Kidney (tissue), 13 donors: ENCODE measurements at regions not wholly inside any gene's neighbourhood (a gene's known extent, or its start where the extent isn't known, plus 50 kb on each side); places are given as distances from the start of the nearest gene placed in this dataset.
A peak's percentile ranks its signal among the peaks of the same experiment; 100 is the strongest.

Source experiments
- DNase-seq, 5 donors: peaks; one replicate each; pipeline ENCODE4 v3.0.0-alpha.2; 2013 to 2020
- FAIRE-seq: peaks from 2 replicates; lab custom pipeline; 2012; peaks lifted over from hg19 to GRCh38; lab: Jason Lieb, UNC
- H3K27ac ChIP-seq, 2 donors: one replicate each; pipeline ENCODE4 v1.7.0; 2013; ENCODE audit warnings: low read depth in 2 of 2, low read length in 2 of 2, inconsistent platforms in 1 of 2
- H3K27me3 ChIP-seq: one replicate; pipeline ENCODE4 v1.7.1; 2013; ENCODE audit warnings: low read length, inconsistent platforms; ENCODE audit not compliant: control insufficient read depth, insufficient read depth
- H3K36me3 ChIP-seq, 3 donors: one replicate each; pipeline versions ENCODE4 v1.7.0 to v1.7.1; 2013; ENCODE audit warnings: low read length in 3 of 3, control low read depth in 1 of 3, inconsistent platforms in 1 of 3; ENCODE audit not compliant: insufficient read depth in 3 of 3, control insufficient read depth in 2 of 3
- H3K4me1 ChIP-seq, 3 donors: one replicate each; pipeline versions ENCODE4 v1.7.0 to v1.7.1; 2013; ENCODE audit warnings: low read length in 3 of 3, inconsistent platforms in 1 of 3, low read depth in 1 of 3; ENCODE audit not compliant: control insufficient read depth in 2 of 3, insufficient read depth in 2 of 3
- H3K4me3 ChIP-seq, 3 donors: one replicate each; pipeline versions ENCODE4 v1.7.0 to v1.8.1; 2013; ENCODE audit warnings: low read length in 3 of 3, control low read depth in 1 of 3, inconsistent platforms in 1 of 3
- H3K9ac ChIP-seq, 3 donors: one replicate each; pipeline versions ENCODE4 v1.7.0 to v1.7.1; 2013; ENCODE audit warnings: low read length in 3 of 3, control low read depth in 1 of 3, inconsistent platforms in 1 of 3
- H3K9me3 ChIP-seq, 3 donors: one replicate each; pipeline versions ENCODE4 v1.7.0 to v1.7.1; 2013; ENCODE audit warnings: low read length in 3 of 3, control low read depth in 1 of 3, inconsistent platforms in 1 of 3; ENCODE audit not compliant: control insufficient read depth in 2 of 3, insufficient read depth in 1 of 3
- intact Hi-C: fragments of 100-400 bp; cut with DNase I; formaldehyde crosslinking; loops from one replicate; pipeline ENCODE4 v1.11.1; 2022
- TF ChIP-seq, protein P1 (sequence below): IDR thresholded peaks from 3 replicates; pipeline ENCODE4 v1.5.1; 2012; ENCODE audit warnings: mild to moderate bottlenecking, moderate library complexity, borderline replicate concordance; ENCODE audit not compliant: insufficient read depth; ENCODE audit errors: extremely low read depth
- donor health status: control.
- donor health status: control.
- donor health status: control.
- donor health status: control.
- donor health status: control.
- donor health status: DM: yes; HTN: yes; CAD: no.
- donor health status: Normal renal cell carcinoma (clear cell type).

DNA sequence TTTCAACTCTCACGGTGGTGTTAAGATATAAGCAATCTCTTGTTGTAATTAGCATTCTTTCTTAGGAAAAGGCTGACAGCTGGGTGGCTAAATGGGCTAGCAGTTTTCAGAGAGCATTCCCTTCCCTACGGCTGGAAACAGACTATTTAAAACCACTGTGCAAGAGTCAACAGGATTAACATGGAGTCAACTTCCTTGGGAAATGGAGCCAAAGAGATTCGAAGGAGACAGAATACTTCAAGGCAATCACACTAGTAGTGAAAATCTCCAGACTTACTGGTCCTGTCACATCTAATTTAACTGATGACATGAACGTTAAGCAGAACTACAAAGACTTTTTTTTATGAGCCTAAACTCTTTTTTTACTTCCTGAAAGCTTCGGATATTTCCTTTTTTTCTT is 453.3 kb upstream of the ITGA1 start:
- TF ChIP-seq, protein P1, sequence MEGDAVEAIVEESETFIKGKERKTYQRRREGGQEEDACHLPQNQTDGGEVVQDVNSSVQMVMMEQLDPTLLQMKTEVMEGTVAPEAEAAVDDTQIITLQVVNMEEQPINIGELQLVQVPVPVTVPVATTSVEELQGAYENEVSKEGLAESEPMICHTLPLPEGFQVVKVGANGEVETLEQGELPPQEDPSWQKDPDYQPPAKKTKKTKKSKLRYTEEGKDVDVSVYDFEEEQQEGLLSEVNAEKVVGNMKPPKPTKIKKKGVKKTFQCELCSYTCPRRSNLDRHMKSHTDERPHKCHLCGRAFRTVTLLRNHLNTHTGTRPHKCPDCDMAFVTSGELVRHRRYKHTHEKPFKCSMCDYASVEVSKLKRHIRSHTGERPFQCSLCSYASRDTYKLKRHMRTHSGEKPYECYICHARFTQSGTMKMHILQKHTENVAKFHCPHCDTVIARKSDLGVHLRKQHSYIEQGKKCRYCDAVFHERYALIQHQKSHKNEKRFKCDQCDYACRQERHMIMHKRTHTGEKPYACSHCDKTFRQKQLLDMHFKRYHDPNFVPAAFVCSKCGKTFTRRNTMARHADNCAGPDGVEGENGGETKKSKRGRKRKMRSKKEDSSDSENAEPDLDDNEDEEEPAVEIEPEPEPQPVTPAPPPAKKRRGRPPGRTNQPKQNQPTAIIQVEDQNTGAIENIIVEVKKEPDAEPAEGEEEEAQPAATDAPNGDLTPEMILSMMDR = no peak
- Histone ChIP-seq H3K27me3 (no peaks in the 10 kb centered on the region), H3K9ac (no peak overlapping the region), H3K9me3 (peaks cover 0 to 3% (median 0%) of the 10 kb centered on the region in 3 donors), H3K4me1 (no peaks in the 10 kb centered on the region), H3K4me3 (no peak overlapping the region), H3K27ac (no peak overlapping the region), H3K36me3 (no peaks in the 10 kb centered on the region)
- FAIRE-seq = no peak
- DNase-seq = no peak
- intact Hi-C loops = no loop called here

DNA sequence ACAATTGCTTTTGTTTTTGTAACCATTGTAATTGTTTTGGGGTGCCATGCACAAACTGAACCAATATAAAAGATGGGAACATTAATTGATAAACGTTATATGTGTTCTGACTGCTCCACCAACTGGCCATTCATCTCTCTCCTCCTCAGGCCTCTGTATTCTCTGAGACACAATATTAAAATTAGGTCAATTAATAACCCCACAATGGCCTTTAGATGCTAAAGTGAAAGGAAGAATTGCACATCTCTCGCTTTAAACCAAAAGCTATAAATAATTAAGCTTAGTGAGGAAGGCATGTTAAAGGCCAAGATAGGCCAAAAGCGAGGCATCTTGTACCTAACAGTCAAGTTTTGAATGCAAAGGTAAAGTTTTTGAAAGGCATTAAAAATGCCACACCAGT is 448.4 kb upstream of the ITGA1 start:
- Histone ChIP-seq H3K27ac (no peak overlapping the region), H3K36me3 (no peaks in the 10 kb centered on the region), H3K4me1 (no peaks in the 10 kb centered on the region), H3K4me3 (no peak overlapping the region), H3K27me3 (no peaks in the 10 kb centered on the region), H3K9ac (no peak overlapping the region), H3K9me3 (no peaks in the 10 kb centered on the region)
- TF ChIP-seq, protein P1 = no peak
- no peak for DNase-seq
- intact Hi-C loops = no loop called here
- FAIRE-seq = no peak

DNA sequence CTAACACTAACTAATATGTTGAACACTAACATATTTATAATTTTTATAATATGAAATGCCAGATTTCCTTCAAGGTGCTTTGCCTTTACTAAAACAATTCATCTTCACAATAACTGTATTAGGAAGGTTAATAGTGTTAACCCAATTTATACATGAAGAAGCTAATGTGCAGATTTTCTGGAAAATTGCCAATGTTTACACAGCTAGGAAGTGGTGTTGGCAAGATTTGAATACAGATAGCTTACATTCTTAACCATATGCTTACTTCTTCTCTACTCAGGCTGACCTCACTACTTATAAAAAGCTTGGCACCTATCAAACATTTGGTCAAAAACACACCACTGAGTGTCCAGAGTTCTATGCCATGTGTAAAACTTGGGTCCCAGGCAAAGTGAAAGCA is 445.4 kb upstream of the ITGA1 start:
- Histone ChIP-seq H3K27me3 (no peaks in the 10 kb centered on the region), H3K9me3 (no peaks in the 10 kb centered on the region), H3K4me1 (no peaks in the 10 kb centered on the region), H3K9ac (no peak overlapping the region), H3K27ac (no peak overlapping the region), H3K36me3 (no peaks in the 10 kb centered on the region), H3K4me3 (no peak overlapping the region)
- intact Hi-C loops = no loop called here
- TF ChIP-seq, protein P1 = no peak
- FAIRE-seq (no peak), DNase-seq (no peak)

DNA sequence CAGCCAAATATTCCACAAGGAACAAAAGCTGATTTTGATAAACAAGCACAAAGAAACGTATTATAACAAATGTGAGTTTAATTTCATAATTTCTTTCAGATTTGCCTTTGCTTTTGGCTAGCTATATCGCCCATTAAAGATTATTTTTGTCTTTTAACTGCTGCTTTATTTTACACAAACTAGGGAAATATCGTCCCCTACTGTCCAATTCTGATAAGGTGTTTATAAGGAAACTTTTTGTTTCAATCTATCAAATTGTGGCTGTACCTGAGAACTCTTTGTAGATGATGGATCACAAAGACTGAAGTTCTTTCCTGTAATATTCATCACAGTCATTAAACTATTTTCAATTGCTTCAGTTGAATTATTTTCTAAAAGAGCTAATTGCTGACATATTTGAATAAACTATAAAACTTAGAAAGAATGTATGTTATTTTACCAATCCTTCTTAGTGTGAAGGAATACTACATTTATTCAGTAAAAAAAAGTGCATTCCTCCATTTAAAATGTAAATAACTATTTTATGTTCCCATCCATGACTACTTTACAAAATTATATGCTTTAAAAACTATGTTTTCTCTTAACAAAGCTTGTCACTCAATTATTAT is 431.3 kb upstream of the ITGA1 start:
- Histone ChIP-seq H3K27ac (no peak overlapping the region), H3K4me3 (no peak overlapping the region), H3K9ac (no peak overlapping the region), H3K36me3 (no peaks in the 10 kb centered on the region), H3K4me1 (no peaks in the 10 kb centered on the region), H3K9me3 (no peaks in the 10 kb centered on the region), H3K27me3 (no peaks in the 10 kb centered on the region)
- TF ChIP-seq, protein P1 = peak; percentile 43
- intact Hi-C loops = no loop called here
- FAIRE-seq (no peak), DNase-seq (peak in 2 of 5 donors; percentile 19 to 30)
